DMS79 treated with DMSO at 0.1 percent for 48 hours (cell line): ENCODE measurements at regions not wholly inside any gene's neighbourhood (a gene's known extent, or its start where the extent isn't known, plus 50 kb on each side); places are given as distances from the start of the nearest gene placed in this dataset.
A peak's percentile ranks its signal among the peaks of the same experiment; 100 is the strongest.
"Not testable (repeated sequence)": the region's sequence is repeated elsewhere in the genome, so short reads cannot be mapped to it uniquely, and the experiment has no call there.

ENCODE experiments used
- DNase-seq: peaks from one replicate; lab custom pipeline; 2025; lab: John Stamatoyannopoulos, UW

DNA sequence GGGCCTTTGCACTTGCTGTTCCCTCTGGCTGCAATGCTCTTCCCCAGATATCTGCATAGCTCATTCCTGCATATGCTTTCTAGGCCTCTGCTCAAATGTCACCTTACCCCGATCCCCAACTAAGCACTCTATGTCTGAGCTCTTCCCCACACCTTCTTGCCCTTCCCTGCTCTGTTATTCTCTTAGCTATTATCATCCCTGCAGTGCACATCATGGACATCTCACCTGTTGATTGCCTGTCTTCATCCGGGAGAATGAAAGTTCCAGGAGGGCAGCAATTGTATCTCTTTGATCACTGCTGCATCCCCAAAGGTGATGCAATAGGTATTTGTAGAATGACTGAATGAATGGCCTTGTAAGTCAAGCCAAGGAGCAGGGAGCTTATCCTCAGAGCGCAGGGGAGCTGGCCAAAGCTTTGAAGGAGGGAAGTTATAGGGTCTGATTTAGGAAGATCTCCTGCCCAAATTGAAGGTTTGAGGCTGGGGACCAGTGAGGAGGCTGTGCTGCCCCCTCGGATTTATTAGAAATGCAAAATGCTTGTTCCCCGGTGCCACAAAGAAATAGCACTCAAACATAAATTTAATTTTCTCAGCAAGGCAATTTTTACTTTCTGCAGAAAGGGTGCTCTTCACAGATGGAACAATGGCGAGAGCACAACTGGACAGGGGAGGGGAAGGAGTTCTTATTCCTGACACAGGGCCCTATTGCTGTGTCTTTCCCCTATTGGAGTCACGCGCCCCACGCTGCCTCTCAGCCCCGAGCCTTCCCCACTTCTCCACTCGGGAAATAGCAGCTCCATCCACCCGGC, 631.1 kb downstream of the MATN1 start:
- no peak for DNase-seq

DNA sequence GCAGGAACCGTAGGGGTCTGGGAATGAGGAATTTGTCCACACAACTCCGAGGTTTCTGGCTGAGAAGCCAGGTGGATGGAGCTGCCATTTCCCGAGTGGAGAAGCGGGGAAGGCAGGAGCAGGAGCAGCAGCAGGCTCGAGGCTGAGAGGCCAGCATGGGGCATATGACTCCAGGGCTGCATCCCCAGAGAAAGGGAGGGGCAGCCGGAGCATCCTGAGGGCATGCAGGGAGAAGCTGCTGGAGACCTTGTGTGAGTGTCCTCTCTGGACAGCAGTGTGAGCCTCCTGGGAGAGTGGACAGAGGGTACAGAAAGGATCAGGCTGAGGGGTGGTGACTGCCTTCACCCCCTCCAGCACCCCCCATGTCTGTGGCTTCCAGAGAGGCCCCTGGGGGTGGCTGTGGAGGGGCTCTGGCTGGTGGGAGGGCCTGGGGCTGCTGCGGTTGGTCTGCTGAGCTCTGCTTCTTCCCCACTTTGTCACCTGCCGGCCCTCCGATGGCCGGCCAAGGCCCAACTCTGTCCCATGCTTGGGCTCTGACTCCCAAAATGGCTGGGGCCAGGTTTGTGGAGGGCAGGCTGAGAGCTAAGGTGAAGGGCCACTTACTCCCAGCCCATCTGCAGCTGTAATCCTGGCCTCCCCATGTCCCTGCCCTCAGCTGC, 633.1 kb downstream of the MATN1 start:
- DNase-seq, result no peak

DNA sequence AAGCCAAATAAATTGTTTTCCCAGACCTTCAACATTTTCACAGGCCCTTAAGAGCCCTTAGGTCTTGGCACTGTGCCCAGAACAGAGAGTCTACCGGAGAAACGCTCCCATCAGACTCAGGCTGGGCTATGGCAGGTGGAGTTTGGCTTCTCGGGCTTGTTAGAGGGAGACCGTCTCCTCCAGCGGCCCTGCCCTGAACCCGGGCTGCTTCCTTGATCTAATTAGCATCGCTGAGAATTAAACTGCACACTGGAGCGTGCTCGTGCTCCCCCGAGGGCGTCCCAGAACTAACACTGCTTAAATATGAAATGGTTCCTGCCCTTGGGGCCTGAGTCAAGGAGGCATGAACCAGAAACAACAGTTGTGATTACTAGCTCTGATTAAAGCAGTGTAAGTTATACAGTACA, 634.4 kb downstream of the MATN1 start:
- DNase-seq, result peak; percentile 98

DNA sequence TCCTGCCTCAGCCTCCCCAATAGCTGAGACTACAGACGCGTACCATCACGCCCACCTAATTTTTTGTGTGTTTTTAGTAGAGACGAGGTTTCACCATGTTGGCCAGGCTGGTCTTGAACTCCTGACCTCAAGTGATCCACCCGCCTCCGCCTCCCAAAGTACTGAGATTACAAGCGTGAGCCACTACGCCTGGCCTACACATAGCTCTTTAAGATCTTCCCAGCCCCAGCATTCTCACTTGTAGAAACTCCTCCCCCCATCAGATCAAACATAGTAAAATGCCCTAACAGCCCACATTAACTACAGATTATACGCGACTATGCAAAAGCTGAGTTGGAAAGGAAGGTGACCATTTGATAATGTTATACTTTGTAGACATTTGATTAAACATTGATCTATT, 634.8 kb downstream of the MATN1 start:
- no peak for DNase-seq

DNA sequence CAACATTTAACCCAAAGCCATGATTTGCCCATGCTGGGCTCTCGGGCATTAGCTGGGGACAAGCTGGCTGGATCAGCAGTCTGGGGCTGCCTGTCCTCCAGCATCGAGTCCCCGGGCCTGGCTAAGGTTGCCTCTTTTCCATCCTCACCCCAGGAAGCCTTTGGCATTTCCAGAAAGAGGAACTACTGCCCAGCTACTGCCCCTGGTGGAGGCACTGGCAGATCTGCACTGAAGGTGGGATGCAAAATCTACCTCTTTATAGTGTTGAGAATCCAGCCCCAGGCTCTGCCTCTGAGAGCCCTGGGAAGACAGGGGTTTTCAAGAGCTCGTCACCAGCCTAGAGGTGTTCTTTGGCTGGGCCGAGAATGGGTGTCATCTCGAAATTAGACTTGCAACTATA, 635.9 kb downstream of the MATN1 start:
- DNase-seq, result no peak

DNA sequence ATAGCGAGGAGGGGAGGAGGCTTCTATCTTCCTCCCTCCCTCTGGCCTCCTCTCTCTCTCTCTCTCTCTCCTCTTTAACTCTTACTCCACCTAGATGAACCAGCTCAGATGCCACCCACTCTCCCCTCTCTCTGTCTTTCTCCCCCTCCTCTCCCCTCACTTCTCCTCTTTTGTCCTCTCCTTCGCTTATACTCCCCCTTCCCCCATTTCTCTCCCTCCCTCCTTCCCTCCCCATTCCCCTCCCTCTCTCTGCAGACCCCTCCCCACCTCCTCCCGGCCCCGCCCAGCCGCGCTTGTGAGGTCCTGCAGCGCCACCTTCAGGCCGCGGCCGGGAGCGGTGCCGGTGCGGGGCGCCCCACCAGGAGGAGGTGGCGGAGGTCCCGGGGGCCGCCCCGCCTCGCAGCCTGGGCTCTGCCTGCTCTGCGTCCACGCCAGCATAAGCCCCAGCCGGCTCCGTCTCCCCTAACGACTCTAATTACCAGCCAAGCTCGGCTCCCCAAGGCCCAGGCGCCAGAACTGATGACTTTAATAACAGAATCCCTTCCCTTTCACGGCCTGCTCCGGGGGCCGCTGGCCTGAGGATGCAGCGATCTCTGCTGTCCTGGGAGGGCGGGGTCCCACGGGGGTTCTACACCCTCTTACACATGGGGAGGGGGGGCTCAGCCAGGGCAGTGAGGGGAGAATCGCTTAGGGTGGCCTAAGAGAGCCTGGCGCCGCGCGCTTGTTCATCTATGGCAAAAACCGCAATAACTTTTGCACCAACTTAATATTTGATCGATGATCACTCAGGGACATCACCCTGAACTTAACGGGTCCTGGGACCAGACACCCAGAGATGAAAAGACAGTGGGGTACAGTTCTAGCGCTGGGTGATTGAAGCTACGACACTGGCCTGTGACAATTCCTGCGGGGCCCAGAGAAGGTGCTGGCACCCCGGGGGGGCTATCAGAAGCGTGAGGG, 637.3 kb downstream of the MATN1 start:
- DNase-seq, result no peak

DNA sequence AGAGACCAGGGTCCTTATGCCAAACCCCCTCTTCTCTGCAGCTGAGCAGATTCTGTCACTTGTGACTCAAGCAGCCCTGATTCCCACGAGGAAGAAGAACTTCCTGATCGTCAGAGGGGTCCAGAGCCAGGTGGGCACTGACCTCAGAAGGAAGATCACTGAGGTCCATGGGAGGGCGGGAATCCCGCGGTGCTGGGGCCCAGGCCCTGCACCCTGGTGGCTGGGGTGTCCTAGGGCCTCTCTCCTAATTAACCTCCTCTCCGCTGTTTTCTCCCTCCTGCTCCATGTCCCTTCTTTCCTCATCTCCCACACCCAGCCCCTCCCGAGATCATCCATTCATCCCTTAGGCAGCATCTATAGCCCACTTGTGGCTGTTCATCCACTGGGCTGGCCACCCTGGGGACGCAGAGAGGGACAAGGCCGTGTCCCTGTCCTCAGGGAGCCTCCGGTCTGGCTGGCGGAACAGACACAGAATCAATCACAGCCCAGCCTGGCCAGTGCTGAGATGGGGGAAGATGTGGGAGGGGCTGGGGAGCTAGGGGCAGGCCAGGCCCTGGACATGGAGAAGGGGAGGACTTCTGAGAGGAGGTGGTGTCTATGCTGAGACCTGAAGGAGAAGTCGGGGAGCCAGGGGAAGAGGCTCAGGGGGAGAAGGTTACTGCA, 638.3 kb downstream of the MATN1 start:
- DNase-seq, result no peak

DNA sequence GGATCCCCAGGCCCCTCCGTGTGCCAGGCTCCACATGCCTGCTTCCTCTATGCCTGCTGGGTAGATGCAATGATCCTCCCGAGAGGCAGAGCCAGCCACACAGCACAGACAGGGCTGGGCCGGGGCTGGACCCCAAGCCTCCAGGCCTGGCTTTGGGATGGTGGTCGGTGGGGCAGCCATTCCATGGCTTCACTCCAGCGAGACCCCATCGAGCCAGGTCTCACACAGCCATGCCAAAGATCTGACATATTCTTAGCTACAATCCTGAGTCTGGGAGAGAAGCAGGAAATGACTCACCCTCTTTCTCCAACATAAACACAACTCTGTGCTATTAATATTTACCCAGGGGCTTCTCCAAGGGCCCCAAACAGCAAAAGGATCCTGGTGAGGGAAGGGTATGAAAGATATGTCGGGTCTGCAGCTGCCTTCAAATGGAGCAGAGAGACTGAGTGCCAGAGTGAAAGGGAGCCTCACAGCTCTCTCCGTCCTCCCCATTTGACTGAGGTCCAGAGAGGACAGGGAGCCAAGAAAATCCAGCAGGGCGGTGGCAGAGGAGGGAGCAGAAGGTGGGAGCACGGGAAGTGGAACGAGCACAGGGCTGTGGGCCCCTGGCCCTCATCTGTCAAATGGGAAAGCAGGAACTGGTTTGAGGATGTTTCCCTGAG, 639.5 kb downstream of the MATN1 start:
- DNase-seq, result no peak

DNA sequence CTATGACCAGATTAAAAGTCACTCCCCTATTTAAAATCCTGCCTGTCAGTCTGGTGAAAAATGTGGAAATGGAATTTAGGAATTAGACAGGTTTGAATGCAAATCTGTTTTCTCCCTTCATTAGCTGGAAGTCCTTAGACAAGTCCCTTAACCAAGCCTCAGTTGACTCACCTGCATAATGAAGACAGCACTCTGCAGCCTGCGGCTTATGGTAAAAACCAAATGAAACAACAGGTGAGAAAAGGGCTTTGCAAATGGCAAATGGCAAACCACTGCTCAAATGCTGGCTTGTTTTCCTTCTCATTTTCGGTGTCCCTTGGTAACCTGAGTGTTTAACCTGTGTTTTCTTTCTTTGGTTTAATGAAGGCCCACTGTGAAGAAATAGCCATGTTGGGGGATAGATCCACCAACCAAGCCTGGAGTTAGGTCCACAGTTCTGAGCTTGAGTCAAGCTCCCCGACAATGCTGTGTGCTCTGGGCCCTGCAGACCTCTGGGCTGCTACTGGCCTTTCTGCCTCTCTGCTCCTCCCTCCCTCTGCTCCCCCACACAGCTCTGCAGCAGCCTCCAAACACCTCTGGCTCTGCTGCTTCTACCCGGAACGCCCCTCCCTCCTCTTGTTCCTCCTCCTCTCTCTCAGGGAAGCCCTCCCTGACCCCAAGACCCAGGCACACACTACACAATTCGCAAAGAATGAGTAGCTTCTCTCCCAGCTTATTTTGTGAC, 641.8 kb downstream of the MATN1 start:
- DNase-seq, result no peak

DNA sequence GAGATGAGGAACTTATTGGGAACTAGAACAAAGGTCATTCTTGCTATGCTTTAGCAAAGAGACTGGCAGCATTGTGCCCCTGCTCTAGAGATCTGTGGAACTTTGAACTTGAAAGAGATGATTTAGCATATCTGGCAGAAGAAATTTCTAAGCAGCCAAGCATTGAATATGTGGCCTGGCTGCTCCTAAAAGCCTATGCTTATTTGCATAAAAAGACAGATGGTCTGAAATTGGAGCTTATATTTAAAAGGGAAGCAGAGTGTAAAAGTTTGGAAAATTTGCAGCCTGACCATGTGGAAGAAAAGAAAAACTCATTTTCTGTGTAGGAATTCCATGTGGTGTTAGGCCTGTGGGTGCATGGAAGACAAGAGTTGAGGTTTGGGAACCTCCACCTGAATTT, 647.5 kb downstream of the MATN1 start:
- DNase-seq, result not testable (repeated sequence)

DNA sequence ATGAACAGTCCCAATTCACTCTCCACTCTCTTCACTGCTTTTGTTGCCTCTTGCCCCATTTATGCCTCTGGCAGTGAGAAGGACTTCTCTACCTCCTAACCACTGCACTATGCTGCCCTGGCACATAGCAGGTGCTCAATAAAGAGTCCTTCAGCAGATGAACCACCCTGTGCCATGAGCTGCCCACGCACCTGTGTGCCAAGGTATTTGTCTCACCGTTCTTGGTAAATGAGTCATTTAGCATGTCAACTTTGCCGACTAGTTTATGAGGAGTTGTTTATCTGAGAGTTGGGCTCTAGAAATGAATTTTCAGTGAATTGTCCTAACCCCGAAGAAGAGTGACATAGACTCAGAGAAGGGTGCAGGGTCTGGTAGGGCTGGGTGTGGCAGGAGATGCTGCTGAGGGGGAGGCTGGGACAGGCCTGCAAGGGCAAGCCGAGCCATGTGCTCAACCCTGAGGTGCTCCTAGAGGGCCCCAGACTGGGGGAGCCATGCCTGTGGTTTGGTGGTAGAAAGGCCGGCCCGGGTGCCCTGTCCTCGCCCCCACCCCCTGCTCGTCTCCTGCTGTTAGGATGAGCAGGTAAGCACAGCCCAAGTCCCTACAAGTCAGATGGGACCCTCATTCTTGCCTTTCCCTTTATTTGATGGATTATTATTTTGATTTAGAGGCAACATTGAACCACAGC, 654.5 kb downstream of the MATN1 start:
- no peak for DNase-seq

DNA sequence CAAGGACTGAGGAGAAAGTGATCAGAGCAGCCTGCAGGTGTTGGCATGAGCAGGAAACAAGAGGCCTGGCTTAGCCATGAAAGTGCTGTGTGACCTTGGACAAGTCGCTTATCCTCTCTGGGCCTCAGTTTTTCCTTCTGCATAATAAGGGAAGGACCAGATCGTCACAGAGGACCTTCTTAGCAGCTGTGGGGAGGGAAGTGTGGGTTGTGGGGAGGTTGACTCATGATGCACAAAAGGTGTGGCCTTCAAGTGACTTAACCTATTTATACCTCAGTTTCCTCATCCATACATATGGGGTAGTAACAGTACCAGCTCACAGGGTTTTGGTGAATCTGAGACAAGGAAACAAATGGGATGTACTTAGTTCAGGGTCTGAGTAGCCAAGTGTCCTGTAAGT, 658.8 kb downstream of the MATN1 start:
- DNase-seq, result no peak

DNA sequence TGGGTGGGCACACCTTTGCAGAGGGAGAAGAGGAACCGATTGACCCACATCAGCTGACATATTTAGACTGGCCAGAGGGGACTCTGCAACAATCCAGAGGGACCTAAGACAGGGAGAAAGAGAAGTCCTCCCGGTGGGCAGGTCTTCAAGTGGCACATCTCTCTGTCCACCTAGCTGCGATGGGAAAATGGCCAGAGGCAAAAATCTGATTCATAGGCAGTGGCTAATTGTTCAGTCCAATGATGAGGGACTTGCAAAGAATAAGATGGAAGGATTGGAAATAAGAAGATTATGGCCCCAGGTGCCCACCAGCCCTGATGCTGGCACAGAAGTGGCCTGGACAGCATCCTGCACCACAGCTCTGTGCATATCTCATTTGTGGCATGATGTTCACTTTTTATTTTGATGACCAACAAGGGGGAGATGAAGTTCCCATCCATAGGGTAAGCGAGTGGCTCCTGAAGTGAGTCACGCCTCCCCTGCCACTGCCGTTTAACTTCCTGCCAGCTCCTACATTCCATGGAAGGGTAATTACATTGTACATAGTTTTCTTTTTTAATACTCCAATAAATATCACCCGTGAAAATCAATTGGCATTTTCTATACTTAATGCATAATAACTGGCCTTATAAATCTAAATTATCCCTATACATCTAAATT, 659.6 kb downstream of the MATN1 start:
- no peak for DNase-seq

DNA sequence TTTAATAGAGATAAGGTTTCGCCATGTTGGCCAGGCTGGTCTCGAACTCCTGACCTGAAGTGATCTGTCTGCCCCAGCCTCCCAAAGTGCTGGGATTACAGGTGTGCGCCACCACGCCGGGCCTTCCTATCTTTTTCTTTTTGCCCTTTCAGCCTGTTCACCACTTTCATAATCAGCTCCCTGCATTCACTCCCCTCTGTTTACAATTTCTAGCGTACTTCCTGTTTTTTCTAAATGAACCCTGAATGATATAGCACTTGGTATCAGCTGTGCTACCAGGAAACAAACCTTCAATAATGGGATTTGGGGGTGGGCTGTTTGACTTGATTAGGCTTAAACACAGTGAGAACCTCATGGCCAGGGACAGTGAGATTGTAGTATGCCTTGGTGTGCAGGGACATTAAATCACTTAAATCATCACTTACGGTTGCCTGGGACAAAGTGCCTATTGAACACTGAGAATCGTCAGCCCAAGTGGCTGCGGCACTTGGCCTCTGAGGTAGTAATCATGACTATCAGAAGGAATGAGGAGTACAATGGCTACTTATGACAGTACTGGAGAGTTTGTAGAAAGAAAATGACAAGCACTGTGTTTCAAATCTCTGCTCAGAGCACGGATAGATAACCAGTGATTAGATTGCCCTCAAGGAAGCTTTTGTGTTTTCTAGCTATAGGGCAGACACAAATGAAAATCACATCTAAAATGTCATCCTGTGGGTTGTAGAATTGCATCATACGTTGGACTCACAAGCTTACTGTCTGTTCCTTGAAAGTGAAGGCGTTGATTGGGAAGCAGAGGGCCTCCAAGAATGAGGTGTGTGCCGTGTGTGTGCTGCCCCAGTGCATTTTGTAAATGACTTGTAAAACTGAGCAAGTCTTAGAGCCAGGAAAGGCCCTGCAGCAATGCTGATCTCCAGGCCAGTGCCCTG, 661.8 kb downstream of the MATN1 start:
- DNase-seq, result no peak

DNA sequence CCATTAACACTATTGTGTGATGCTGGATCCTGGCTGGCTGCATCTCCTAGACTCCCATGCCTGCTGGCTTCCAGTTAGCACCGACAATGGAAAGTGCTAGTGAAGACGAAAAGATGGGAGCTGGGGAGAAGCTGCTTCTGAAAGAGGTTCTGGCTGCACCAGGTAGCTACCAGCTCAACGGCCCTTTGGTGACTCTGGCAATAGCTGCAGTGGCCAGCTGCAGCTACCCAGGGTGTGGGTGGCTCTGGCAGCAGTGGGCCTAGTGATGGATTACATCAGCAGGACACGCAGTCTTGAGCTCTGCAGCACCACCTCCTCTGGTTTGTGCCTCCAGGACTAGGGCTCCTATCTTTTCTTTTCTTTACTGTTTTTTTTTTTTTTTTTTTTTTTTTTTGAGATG, 662.6 kb downstream of the MATN1 start:
- DNase-seq, result no peak

DNA sequence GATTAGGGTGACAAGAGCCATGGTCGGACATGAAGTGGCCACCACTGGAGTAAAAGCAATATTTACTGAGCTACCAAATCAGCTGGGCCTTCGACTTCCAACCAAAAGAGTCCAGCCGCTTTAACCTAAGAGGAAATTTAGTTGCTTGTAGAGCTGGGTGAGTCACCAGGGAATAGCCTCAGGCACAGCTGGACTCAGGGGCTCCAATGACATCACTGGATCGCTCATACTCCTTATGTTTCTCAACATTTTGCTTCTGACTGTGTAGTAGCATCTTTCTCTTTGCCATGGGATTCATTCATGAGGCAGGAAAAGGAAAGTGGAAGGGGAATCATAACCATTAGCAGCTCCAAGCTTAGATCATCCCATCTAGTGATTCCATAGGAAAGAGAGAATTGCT, 664.4 kb downstream of the MATN1 start:
- no peak for DNase-seq

DNA sequence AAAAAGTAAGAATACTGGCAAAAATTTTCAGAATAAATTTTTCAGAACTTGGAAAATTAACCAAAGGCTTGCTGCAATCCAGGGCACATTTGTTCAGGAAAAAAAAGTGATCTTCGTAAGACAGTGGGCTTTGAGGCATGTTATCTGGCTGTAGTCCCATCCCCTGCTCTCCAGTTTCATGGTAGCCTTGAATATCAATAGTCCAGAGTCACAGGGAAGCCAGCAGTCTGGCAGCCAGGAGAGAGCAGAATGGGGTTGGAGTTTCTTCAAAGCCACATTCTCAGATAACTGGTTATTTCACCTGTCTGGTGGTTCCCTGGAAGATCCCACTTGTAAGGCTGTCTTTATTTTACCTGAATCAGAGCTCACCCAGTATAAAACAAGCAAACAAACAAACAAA, 669.3 kb downstream of the MATN1 start:
- DNase-seq, result no peak

DNA sequence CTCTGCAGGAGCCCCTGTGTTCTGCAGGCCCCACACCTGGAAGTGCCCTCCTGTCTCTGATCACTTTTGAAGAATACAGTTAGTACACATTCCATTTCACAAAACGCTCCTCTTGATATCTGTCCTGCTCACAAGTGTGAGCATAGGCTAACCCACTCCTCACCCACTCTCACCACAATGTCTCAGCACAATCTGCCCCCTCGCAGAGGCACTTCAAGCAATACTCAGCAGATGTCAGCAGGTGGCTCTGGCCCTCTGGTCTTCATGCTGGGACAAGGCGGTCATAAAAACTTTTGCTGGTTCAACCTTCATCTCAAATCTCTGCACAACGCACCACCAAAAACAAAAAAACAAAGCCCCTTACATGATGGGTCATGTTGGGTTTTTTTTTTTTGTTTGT, 671.2 kb downstream of the MATN1 start:
- no peak for DNase-seq

DNA sequence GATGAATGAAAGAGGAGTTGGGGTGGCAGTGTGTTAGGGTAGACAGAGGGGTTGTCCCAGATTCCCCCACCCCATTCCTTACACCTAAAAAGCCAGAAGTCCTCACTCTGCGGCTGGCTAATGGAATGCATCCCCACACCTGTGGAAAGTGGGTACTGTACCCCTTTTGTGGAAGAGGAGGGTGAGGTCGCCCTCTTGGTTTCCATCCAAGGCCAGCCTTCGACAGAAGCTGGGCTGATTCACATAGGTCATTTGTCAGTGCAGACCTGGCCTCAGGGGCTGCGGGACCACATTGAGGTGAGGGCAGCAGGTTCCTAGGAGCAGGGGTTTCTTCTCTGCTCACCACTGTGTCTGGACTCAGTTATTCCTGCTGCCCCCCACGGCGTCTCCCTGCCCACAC, 671.6 kb downstream of the MATN1 start:
- DNase-seq, result no peak
